Kasumi-1 (cell line): ENCODE measurements at regions not wholly inside any gene's neighbourhood (a gene's known extent, or its start where the extent isn't known, plus 50 kb on each side); places are given as distances from the start of the nearest gene placed in this dataset.

Experiments
- DNase-seq, 2 experiments: peaks; one replicate each; lab custom pipeline; 2025; lab: John Stamatoyannopoulos, UW

GRCh38 chr10:61089251-61089650 is 145.3 kb upstream of the RHOBTB1 start:
- DNase-seq = no peak

DNA sequence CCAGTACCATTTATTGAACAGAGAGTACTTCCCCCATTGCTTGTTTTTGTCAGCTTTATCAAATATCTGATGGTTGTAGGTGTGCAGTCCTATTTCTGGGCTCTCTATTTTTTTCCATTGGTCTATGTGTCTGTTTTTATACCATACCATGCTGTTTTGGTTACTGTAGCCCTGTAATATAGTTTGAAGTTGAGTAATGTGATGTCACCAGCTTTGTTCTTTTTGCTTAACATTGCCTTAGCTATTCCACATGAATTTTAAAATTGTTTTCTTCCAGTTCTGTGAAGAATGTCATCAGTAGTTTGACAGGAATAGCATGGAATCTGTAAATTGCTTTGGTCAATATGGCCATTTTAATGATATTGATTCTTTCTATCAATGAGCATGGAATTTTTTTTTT is 140.5 kb upstream of the RHOBTB1 start:
- no peak for DNase-seq

DNA sequence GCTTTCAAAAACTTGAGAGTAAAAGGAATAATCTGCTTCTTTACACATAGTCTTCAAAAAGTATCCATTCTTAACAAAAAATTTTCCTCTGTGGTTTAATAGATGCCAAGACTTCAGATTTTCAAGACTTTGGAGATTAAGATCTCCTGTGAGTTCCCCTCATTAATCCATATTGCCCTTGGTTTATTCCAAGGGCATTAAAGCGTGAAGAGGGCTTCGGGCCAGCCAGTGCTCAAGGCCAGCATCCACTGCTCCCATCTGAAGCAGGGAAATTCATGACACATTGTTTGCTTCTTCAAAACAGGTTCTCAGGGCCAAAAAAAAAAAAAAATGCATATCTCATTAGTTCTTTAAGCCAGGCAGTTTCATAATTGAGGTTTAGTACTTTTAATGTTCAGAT is 137.3 kb upstream of the RHOBTB1 start:
- no peak for DNase-seq

- no peak for DNase-seq
These were observed 134.7 kb upstream of the RHOBTB1 start for GRCh38 chr10:61078542-61079275.

DNA sequence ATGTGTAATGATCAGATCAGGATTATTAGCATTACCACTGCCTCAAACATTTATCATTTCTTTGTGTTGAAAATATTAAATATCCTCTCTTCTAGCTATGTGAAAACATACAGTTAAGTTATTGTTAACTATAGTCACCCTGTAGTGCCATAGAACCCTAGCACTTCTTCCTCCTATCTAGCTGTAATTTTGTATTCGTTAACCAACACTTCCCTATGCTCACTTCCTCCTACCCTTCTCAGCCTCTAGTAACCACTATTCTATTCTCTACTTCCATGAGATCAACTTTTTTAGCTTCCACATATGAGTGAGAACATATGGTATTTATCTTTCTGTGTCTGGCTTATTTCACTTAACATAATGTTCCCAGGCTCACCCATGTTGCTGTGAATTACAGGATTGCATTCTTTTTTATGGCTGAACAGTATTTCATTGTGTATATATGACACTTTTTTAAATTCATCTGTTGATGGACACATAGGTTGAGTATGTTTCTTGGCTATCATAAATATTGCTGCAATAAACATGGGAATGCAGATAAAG is 132.7 kb upstream of the RHOBTB1 start:
- DNase-seq = peak; percentile 70 to 79

- no peak for DNase-seq
These were observed 129.4 kb upstream of the RHOBTB1 start for GRCh38 chr10:61073391-61073790.

GRCh38 chr10:61071580-61071979 is 127.6 kb upstream of the RHOBTB1 start:
- no peak for DNase-seq

- no peak for DNase-seq
These were observed 124.5 kb upstream of the RHOBTB1 start for GRCh38 chr10:61068471-61068870.

- no peak for DNase-seq
These were observed 123.8 kb upstream of the RHOBTB1 start for GRCh38 chr10:61067671-61068336.

- DNase-seq = no peak
These were observed 122.8 kb upstream of the RHOBTB1 start for GRCh38 chr10:61066661-61067344.

GRCh38 chr10:61065051-61065450 is 121.1 kb upstream of the RHOBTB1 start:
- no peak for DNase-seq

DNA sequence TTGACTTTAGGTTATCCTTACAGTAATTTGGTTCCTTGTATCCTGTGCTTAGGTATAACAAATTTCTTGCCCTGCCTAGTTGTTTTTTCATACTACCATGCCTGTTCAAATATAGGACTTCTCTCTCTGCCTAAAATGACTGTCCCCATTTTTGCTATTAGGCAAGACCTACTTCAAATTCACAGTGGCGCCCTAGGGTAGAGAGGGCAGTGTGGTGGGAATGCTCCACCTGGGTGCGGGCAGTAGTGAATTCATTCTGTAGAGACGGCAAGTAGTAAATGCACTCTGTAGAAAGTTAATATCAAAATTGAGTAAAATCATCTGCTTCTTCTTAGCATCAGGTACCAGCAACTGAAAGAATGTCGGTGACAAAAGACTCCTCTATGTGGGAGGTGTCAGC is 120.4 kb upstream of the RHOBTB1 start:
- DNase-seq = no peak

GRCh38 chr10:61063901-61064300 is 119.9 kb upstream of the RHOBTB1 start:
- no peak for DNase-seq

DNA sequence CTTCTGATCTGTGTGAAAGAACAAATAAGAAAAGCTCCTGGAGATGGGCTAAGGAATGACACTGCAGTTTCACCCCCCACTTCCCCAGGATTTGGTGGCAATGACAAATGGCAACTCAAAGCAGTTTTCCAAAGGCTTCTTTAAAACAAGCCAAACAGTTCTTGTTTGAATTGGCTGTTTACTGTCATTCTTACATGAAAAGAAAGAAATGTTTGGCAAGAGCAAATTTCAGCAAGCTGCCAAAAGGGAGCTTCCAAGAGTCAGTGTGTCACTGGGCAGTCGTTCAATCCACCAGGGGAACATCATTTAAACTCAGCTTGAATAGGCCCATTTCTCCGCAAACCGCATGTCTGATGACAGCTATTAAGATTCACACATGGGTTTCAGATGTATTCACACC is 119.0 kb upstream of the RHOBTB1 start:
- no peak for DNase-seq

DNA sequence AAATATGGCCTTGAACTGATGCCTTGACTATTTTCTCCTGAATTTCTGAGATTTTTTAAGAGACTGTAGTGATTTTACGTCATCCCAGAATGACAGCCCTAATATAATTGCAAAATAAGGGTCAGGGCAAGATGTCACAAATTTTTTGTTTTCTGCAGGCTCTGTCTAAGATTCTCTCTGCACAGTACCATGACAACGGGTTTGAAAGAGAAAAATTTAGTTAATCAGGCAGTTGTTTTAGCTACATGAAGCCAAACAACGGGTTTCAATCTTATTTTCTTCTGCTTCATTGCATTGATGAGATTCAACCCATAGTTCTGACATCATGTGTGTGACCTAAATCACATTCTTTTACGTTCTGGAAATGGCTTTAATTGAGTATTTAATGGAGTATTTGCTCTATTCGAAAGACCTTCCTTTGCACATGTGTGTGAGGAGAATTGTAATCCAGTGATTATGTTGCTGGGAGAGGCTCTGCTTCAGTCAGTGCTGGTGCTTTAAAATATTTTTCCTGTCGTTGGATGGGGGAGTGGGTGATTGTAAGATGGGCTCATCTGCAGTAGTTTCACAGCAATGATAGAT is 118.0 kb upstream of the RHOBTB1 start:
- no peak for DNase-seq

DNA sequence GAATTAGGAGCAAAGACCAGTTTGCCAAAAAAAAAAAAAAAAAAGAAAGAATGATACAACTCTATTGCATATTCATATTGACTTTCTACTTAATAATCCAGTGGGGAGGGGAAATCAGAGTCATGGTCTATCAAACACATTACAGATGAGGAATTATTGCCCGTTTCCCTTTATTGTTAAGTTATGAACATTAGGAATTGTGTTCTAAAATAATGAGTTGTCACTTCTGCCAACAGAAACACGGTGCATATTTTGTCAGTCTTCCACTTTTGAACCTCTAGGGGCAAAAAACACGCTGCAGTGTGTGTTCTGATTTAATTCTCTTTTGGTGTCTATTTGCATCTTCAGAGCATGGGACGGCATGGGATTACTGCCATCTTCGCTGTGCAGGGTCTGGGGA is 115.7 kb upstream of the RHOBTB1 start:
- DNase-seq = no peak

GRCh38 chr10:61052469-61053205 is 108.7 kb upstream of the RHOBTB1 start:
- no peak for DNase-seq

DNA sequence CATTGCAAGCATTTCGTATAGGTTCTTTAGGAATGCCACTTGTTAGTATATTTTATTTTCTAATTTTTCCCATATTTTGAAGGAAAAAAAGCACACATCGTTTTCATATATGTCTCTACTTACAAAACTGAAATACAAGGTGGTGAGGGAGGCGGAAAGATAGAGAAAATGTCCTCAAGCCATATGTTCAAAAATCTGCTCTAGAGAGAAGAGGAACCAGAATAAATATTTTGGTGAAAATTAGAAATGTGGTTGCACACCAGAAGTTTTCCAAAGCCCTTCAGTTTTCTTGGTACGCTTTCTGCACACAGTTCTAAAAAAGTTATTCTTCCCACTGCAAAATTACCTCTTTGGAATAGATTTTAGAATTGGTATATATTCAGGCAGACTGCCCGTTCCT is 107.4 kb upstream of the RHOBTB1 start:
- no peak for DNase-seq

DNA sequence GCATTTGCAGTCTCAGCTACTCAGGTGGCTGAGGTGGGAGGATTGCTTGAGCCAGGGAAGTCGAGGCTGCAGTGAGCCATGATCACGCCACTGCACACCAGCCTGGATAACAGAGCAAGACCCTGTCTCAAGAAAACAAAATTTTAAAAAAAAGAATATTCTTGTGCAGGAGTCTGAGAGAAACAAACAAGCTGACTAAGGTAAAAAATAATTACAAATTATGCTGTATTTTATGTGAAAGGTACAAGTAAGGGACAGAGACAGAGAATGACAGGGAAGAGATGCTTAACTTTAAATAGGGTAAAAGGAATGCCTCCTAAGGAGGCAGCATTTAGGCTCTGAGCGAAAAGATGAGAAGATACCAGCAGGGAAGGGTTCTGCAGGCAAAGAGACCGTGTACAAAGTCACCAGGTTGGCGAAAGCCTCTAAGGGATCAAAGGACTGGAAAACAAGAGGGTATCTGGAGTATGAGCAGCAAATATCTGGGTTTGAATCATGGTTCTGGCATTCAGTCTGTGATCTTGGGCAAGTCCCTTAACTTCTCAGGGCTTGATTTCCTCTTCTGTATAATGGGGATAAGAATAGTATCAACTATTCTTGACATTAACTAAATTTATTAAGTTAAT is 106.2 kb upstream of the RHOBTB1 start:
- no peak for DNase-seq

DNA sequence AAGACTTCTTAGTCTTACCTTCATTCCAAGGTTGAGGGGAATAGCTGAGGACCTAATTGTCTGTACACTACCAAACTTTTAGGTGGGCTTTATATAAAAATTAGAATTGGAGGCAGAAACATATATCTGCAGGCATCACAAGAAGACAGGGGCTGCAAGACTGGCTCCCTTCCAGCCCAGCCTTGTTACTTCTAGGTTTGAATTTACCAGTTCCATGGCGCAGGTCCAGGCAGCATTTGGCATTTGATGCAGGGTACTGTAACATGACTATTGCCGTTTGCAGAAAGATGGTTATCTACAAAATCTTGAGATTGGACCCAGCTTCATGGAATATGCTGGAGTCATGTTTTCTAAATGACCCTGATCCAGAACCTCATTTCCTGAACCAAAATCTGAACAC is 105.4 kb upstream of the RHOBTB1 start:
- no peak for DNase-seq

GRCh38 chr10:61047788-61048560 is 104.0 kb upstream of the RHOBTB1 start:
- no peak for DNase-seq
